ENCODE measurements at regions not wholly inside any gene's neighbourhood (a gene's known extent, or its start where the extent isn't known, plus 50 kb on each side); places are given as distances from the start of the nearest gene placed in this dataset.

DNA sequence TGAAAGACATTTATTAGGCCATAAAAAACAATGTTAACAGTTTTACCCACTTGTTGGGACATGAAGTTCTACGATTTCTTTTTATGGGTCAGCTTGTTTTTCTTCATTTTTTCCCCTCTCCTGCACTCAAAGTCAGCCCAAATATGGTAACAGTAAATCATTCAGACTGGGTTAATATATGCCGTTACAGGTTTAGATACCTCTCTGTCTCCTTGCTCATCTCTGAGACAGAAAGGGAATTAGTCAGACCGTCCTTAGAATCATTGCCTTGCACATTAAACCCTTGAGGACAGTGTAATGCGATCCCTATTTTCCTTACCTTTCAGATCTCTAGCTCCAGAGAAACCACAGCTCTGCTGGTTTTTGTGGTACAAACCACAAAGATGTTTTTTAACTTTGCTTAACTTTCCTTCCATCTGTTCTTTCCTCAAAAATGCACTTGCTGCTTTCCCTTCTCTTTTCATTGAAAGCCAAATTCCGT is 613.3 kb downstream of the PLPP3 start:
- no peak for TF ChIP-seq CTCF (IDR thresholded peaks at IDR 0.05)
- TF ChIP-seq POLR2A (IDR thresholded peaks at IDR 0.05): no peak

Measured in lower leg skin (tissue), 3 donors.